MCF 10A (cell line): ENCODE measurements at regions not wholly inside any gene's neighbourhood (a gene's known extent, or its start where the extent isn't known, plus 50 kb on each side); places are given as distances from the start of the nearest gene placed in this dataset.
A peak's percentile ranks its signal among the peaks of the same experiment; 100 is the strongest.

ENCODE experiments used
- BruUV-seq: library from RNA; stranded (reverse); fragments of 400-500 nt; replicated peaks from 2 replicates; lab custom pipeline; 2021; lab: Mats Ljungman, UMichigan
- CTCF ChIA-PET: fragments of 300-600 bp; sonication (Branson Sonifier 250); formaldehyde crosslinking; extraction: SDS; loops from one replicate; lab custom pipeline; 2021; ENCODE audit warnings: antibody characterized with exemption, inconsistent platforms; lab: Yijun Ruan, JAX
- POLR2A ChIA-PET: fragments of 300-600, 350-650 bp; sonication (Branson Sonifier 250); formaldehyde crosslinking; extraction: SDS; loops from one replicate; lab custom pipeline; 2020; ENCODE audit warnings: antibody characterized with exemption, inconsistent platforms; lab: Yijun Ruan, JAX
- DNase-seq: peaks from one replicate; pipeline ENCODE4 v3.0.0-alpha.2; 2018; ENCODE audit not compliant: unreplicated experiment
- H3K27ac Mint-ChIP-seq: one replicate; pipeline ENCODE4 v1.8.0; 2022; ENCODE audit warnings: mild to moderate bottlenecking, low read depth, mixed read lengths; ENCODE audit not compliant: unreplicated experiment
- H3K27me3 Mint-ChIP-seq: one replicate; pipeline ENCODE4 v1.8.0; 2022; ENCODE audit warnings: mixed read lengths; ENCODE audit not compliant: insufficient read depth, unreplicated experiment
- H3K36me3 Mint-ChIP-seq: one replicate; pipeline ENCODE4 v1.8.0; 2022; ENCODE audit warnings: mild to moderate bottlenecking, moderate library complexity, mixed read lengths; ENCODE audit not compliant: insufficient read depth, unreplicated experiment
- H3K4me1 Mint-ChIP-seq: one replicate; pipeline ENCODE4 v1.8.0; 2022; ENCODE audit warnings: mixed read lengths; ENCODE audit not compliant: insufficient read depth, unreplicated experiment
- H3K4me3 Mint-ChIP-seq: one replicate; pipeline ENCODE4 v1.8.0; 2022; ENCODE audit warnings: mild to moderate bottlenecking, moderate library complexity, mixed read lengths; ENCODE audit not compliant: unreplicated experiment
- H3K9me3 Mint-ChIP-seq: one replicate; pipeline ENCODE4 v1.8.0; 2022; ENCODE audit warnings: mixed read lengths; ENCODE audit not compliant: unreplicated experiment
- intact Hi-C: fragments of 100-400 bp; cut with micrococcal nuclease; formaldehyde crosslinking; loops from 2 replicates; pipeline ENCODE4 v1.14.1; 2022
- TF ChIP-seq, protein P1 (sequence below): fragments of 200-600 bp; IDR thresholded peaks from one replicate; pipeline ENCODE4 v1.8.0; 2022; ENCODE audit warnings: antibody characterized with exemption, mild to moderate bottlenecking; ENCODE audit not compliant: unreplicated experiment

DNA sequence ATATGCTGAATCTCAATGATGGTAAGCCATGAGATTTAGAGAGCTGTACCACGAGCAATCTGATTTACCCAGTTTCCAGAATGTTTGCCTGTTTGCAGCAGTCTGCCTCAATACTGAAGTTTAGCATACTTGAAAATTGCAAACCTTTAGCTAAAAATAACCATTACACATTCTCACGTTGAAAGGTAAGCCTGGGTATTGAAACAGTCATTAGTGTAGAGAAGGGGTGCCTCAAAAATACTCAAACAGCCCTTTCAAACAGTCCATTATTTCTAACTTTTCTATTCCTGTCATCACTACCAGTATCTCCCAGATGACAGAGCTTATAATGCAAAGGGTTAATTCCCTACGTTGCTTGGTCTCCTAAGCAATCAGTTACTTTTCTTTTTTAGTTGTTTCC lies 111.8 kb upstream of the MBNL1 start:
- CTCF ChIA-PET: interaction anchor here (0.5 to 1.1 kb wide), 2 partner anchors 85 to 382 kb away, joined by 3 read pairs; no protein-coding TSS in a partner anchor
- intact Hi-C loops: no loop called here
- Mint-ChIP-seq H3K4me1 (peaks cover 10% of the 10 kb centered on the region), H3K36me3 (no peaks in the 10 kb centered on the region), H3K4me3 (no peak overlapping the region), H3K27me3 (no peaks in the 10 kb centered on the region), H3K27ac (peak overlapping the region; percentile 21), H3K9me3 (no peaks in the 10 kb centered on the region)
- no TSS peak for BruUV-seq
- POLR2A ChIA-PET: interaction anchor here (1.8 kb wide), 1 partner anchor 9 kb away, joined by 5 read pairs; no protein-coding TSS in a partner anchor
- TF ChIP-seq, protein P1, sequence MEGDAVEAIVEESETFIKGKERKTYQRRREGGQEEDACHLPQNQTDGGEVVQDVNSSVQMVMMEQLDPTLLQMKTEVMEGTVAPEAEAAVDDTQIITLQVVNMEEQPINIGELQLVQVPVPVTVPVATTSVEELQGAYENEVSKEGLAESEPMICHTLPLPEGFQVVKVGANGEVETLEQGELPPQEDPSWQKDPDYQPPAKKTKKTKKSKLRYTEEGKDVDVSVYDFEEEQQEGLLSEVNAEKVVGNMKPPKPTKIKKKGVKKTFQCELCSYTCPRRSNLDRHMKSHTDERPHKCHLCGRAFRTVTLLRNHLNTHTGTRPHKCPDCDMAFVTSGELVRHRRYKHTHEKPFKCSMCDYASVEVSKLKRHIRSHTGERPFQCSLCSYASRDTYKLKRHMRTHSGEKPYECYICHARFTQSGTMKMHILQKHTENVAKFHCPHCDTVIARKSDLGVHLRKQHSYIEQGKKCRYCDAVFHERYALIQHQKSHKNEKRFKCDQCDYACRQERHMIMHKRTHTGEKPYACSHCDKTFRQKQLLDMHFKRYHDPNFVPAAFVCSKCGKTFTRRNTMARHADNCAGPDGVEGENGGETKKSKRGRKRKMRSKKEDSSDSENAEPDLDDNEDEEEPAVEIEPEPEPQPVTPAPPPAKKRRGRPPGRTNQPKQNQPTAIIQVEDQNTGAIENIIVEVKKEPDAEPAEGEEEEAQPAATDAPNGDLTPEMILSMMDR: no peak
- DNase-seq: no peak

GRCh38 chr3:152157337-152157736 lies 111.4 kb upstream of the MBNL1 start:
- DNase-seq: no peak
- TF ChIP-seq, protein P1: no peak

GRCh38 chr3:152159328-152159727 lies 109.4 kb upstream of the MBNL1 start:
- BruUV-seq: no TSS peak
- intact Hi-C loops: no loop called here
- H3K27me3 Mint-ChIP-seq: no peaks in the 10 kb centered on the region
- peak; percentile 40 for DNase-seq
- TF ChIP-seq, protein P1: no peak
- CTCF ChIA-PET: interaction anchor here (0.5 kb wide), 1 partner anchor 13 kb away, joined by 3 read pairs; no protein-coding TSS in a partner anchor
- POLR2A ChIA-PET: interaction anchor here (0.9 kb wide), 1 partner anchor 38 kb away, joined by 3 read pairs; no protein-coding TSS in a partner anchor
- H3K36me3 Mint-ChIP-seq: no peaks in the 10 kb centered on the region
- no peaks in the 10 kb centered on the region for H3K9me3 Mint-ChIP-seq
- no peak overlapping the region for H3K27ac Mint-ChIP-seq
- peaks cover 10% of the 10 kb centered on the region for H3K4me1 Mint-ChIP-seq
- H3K4me3 Mint-ChIP-seq: no peak overlapping the region

More at GRCh38 chr3:152157337-152157736, 111.4 kb upstream of the MBNL1 start:
- no peaks in the 10 kb centered on the region for H3K27me3 Mint-ChIP-seq
- BruUV-seq: no TSS peak
- ChIA-PET POLR2A (interaction anchor here (0.7 to 1.8 kb wide), 2 partner anchors 9 to 21 kb away, joined by 4 to 5 read pairs; no protein-coding TSS in a partner anchor), CTCF (interaction anchor here (0.5 to 1.1 kb wide), 2 partner anchors 86 to 381 kb away, joined by 3 read pairs; no protein-coding TSS in a partner anchor)
- peak overlapping the region; percentile 21 for H3K27ac Mint-ChIP-seq
- intact Hi-C loops: no loop called here
- peaks cover 10% of the 10 kb centered on the region for H3K4me1 Mint-ChIP-seq
- H3K4me3 Mint-ChIP-seq: no peak overlapping the region
- H3K36me3 Mint-ChIP-seq: no peaks in the 10 kb centered on the region
- H3K9me3 Mint-ChIP-seq: no peaks in the 10 kb centered on the region

DNA sequence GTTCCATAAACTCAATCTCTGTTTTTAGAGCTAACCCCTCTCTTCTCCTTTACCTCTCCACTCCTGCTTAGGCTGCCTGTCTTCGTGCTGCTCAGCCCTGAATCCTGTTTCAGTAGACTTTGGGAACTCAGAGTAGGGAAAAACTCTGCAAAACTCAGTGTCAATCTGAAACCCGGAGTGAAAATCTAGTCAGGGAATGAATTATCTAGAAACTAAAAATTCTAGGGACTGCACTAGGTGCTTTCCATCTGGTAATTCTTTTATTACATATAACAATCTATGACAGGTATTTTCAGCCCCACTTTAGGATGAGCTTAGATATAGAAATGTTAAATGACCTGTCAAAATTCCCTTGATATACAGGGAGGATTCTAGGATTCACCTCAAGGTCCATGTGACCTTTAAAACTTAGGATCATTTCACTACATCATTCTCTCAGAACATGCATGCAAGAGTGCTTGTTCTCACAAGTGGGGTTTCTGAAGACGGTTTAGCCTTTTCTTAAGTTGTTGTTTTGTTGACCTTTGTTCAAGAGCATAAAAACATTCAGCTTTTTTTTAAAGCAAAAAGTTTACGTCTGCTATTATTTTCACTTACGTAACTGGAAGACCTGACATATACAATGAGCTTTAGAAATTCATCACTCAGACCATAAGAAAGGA lies 108.2 kb upstream of the MBNL1 start:
- ChIA-PET CTCF (interaction anchor here (1.0 kb wide), 1 partner anchor 11 kb away, joined by 3 read pairs; no protein-coding TSS in a partner anchor), POLR2A (interaction anchor here (0.6 to 1.0 kb wide), 3 partner anchors 10 to 892 kb away, joined by 3 read pairs; no protein-coding TSS in a partner anchor)
- no peak overlapping the region for H3K27ac Mint-ChIP-seq
- no peaks in the 10 kb centered on the region for H3K36me3 Mint-ChIP-seq
- intact Hi-C loops: no loop called here
- H3K27me3 Mint-ChIP-seq: no peaks in the 10 kb centered on the region
- BruUV-seq: no TSS peak
- TF ChIP-seq, protein P1: no peak
- H3K4me1 Mint-ChIP-seq: peaks cover 10% of the 10 kb centered on the region
- DNase-seq: no peak
- H3K4me3 Mint-ChIP-seq: no peak overlapping the region
- H3K9me3 Mint-ChIP-seq: no peaks in the 10 kb centered on the region
